ENCODE measurements at regions not wholly inside any gene's neighbourhood (a gene's known extent, or its start where the extent isn't known, plus 50 kb on each side); places are given as distances from the start of the nearest gene placed in this dataset.

DNA sequence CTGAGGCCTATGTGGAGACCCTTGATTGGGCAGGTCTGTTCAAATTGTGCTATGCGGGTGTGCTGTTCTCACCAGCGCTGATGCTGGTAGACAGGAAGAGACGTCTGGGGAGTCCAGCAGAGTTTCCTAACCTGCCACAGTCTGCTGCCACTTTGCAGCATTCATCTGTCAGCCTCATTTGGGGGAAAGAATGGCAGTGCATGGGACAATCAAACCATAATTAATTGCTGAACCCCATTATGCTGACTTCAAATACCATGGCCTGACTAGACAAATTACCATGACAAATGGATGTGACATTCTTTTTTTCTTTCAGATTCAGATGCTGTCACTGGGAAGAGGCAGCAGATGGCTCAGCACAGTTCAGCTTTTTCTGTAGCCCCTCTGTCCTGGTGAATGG lies 171.4 kb upstream of the SYNDIG1 start:
- H3K27me3 ChIP-seq (ENCODE audit: control insufficient read depth in 1 of 2, insufficient read depth in 2 of 2, low read length in 2 of 2): no peaks in the 10 kb centered on the region
- no peak overlapping the region for H3K4me3 ChIP-seq (ENCODE audit: low read depth in 1 of 2, low read length in 2 of 2)
- no peaks in the 10 kb centered on the region for H3K36me3 ChIP-seq (ENCODE audit: control insufficient read depth in 2 of 2, insufficient read depth in 2 of 2, low read length in 1 of 2)
- no peak overlapping the region for H3K27ac ChIP-seq (ENCODE audit: low read depth in 2 of 2, low read length in 1 of 2)
- H3K9me3 ChIP-seq (ENCODE audit: control insufficient read depth in 2 of 2, insufficient read depth in 1 of 2, low read depth in 1 of 2, low read length in 1 of 2): no peaks in the 10 kb centered on the region
- 72 to 83% methylated on average over 3 of the region's 3 CpGs for WGBS, 2 donors
- no peaks in the 10 kb centered on the region for H3K4me1 ChIP-seq (ENCODE audit: control insufficient read depth in 2 of 2, insufficient read depth in 2 of 2, low read length in 1 of 2)

DNA sequence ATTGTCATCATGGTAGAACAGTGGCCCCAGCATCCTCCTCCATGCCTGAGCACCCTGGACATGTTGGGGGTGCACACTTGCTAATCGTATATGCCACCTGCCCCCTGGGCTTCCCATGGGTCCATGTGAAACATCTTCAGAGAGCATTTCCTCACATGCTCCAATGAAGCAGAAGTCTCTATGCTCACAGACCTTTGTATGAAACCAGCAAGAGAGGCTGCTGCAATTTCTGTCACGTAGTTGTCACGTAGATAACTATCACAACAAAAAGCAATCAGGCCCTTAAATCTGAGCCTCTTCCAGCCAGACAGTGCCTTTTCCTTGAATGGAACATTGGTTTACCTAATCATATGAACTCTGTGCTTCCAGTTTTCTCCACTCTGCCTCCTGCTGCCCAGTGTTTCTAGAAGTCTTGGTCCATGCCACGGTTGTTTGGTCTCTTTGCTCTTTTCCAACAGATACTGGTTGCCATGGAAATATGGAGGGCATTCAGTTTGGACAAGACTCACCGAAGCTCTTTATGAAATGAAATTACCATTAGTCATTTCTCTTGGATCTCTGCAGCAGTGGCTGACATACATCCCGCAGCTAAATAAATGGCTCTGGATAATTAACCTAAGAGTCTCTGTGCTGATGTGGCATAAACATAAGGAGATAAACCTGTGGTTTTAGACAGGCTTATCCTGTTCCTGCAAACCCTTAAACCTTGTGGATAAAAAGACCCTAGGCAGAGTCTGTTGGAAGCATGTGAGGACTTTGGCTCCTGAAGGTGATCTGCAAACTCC lies 172.8 kb upstream of the SYNDIG1 start:
- Histone ChIP-seq H3K9me3 (ENCODE audit: control insufficient read depth in 2 of 2, insufficient read depth in 1 of 2, low read depth in 1 of 2, low read length in 1 of 2) (no peaks in the 10 kb centered on the region), H3K27ac (ENCODE audit: low read depth in 2 of 2, low read length in 1 of 2) (no peak overlapping the region), H3K4me3 (ENCODE audit: low read depth in 1 of 2, low read length in 2 of 2) (no peak overlapping the region), H3K27me3 (ENCODE audit: control insufficient read depth in 1 of 2, insufficient read depth in 2 of 2, low read length in 2 of 2) (no peaks in the 10 kb centered on the region), H3K4me1 (ENCODE audit: control insufficient read depth in 2 of 2, insufficient read depth in 2 of 2, low read length in 1 of 2) (no peaks in the 10 kb centered on the region), H3K36me3 (ENCODE audit: control insufficient read depth in 2 of 2, insufficient read depth in 2 of 2, low read length in 1 of 2) (no peaks in the 10 kb centered on the region)
- WGBS, 2 donors: 54 to 57% methylated on average over 6 of the region's 6 CpGs

- Histone ChIP-seq H3K27ac (ENCODE audit: low read depth in 2 of 2, low read length in 1 of 2) (no peak overlapping the region), H3K27me3 (ENCODE audit: control insufficient read depth in 1 of 2, insufficient read depth in 2 of 2, low read length in 2 of 2) (no peaks in the 10 kb centered on the region), H3K9me3 (ENCODE audit: control insufficient read depth in 2 of 2, insufficient read depth in 1 of 2, low read depth in 1 of 2, low read length in 1 of 2) (no peaks in the 10 kb centered on the region), H3K4me1 (ENCODE audit: control insufficient read depth in 2 of 2, insufficient read depth in 2 of 2, low read length in 1 of 2) (no peaks in the 10 kb centered on the region), H3K36me3 (ENCODE audit: control insufficient read depth in 2 of 2, insufficient read depth in 2 of 2, low read length in 1 of 2) (no peaks in the 10 kb centered on the region), H3K4me3 (ENCODE audit: low read depth in 1 of 2, low read length in 2 of 2) (no peak overlapping the region)
- WGBS, 2 donors: 86 to 91% methylated on average over 3 of the region's 3 CpGs
Measured at GRCh38 chr20:24291014-24291413, 178.4 kb upstream of the SYNDIG1 start.

GRCh38 chr20:24289737-24290481 lies 179.5 kb upstream of the SYNDIG1 start:
- no peak overlapping the region for H3K4me3 ChIP-seq (ENCODE audit: low read depth in 1 of 2, low read length in 2 of 2)
- no peaks in the 10 kb centered on the region for H3K36me3 ChIP-seq (ENCODE audit: control insufficient read depth in 2 of 2, insufficient read depth in 2 of 2, low read length in 1 of 2)
- no peaks in the 10 kb centered on the region for H3K9me3 ChIP-seq (ENCODE audit: control insufficient read depth in 2 of 2, insufficient read depth in 1 of 2, low read depth in 1 of 2, low read length in 1 of 2)
- no peak overlapping the region for H3K27ac ChIP-seq (ENCODE audit: low read depth in 2 of 2, low read length in 1 of 2)
- WGBS, 2 donors: 45 to 49% methylated on average over 7 of the region's 7 CpGs
- H3K4me1 ChIP-seq (ENCODE audit: control insufficient read depth in 2 of 2, insufficient read depth in 2 of 2, low read length in 1 of 2): no peaks in the 10 kb centered on the region
- H3K27me3 ChIP-seq (ENCODE audit: control insufficient read depth in 1 of 2, insufficient read depth in 2 of 2, low read length in 2 of 2): no peaks in the 10 kb centered on the region

DNA sequence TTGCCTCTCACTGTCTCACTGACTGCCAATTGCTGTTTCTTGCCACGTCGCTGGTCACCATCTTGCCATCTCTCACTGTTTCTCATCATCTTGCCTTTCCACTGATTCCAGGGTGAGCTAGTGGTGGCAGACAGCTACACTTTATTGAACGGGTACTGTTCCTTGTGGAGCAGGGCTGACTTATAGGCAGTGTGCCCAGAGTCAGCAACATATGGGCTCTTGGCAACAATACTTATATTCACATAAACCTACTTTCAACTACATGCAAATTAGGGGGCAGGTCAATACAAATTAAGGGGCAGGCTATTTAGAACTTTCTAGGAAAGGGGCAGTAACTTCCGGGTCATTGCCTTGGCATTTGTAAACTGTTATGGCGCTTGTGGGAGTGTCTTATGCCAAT lies 186.2 kb upstream of the SYNDIG1 start:
- H3K4me3 ChIP-seq (ENCODE audit: low read depth in 1 of 2, low read length in 2 of 2): no peak overlapping the region
- no peaks in the 10 kb centered on the region for H3K9me3 ChIP-seq (ENCODE audit: control insufficient read depth in 2 of 2, insufficient read depth in 1 of 2, low read depth in 1 of 2, low read length in 1 of 2)
- H3K36me3 ChIP-seq (ENCODE audit: control insufficient read depth in 2 of 2, insufficient read depth in 2 of 2, low read length in 1 of 2): no peaks in the 10 kb centered on the region
- H3K4me1 ChIP-seq (ENCODE audit: control insufficient read depth in 2 of 2, insufficient read depth in 2 of 2, low read length in 1 of 2): no peaks in the 10 kb centered on the region
- no peaks in the 10 kb centered on the region for H3K27me3 ChIP-seq (ENCODE audit: control insufficient read depth in 1 of 2, insufficient read depth in 2 of 2, low read length in 2 of 2)
- no peak overlapping the region for H3K27ac ChIP-seq (ENCODE audit: low read depth in 2 of 2, low read length in 1 of 2)
- 81 to 90% methylated on average over 5 of the region's 5 CpGs for WGBS, 2 donors

GRCh38 chr20:24277196-24277595 lies 192.2 kb upstream of the SYNDIG1 start:
- 80 to 84% methylated on average over 9 of the region's 9 CpGs for WGBS, 2 donors
- H3K4me3 ChIP-seq (ENCODE audit: low read depth in 1 of 2, low read length in 2 of 2): no peak overlapping the region
- H3K9me3 ChIP-seq (ENCODE audit: control insufficient read depth in 2 of 2, insufficient read depth in 1 of 2, low read depth in 1 of 2, low read length in 1 of 2): no peaks in the 10 kb centered on the region
- H3K27me3 ChIP-seq (ENCODE audit: control insufficient read depth in 1 of 2, insufficient read depth in 2 of 2, low read length in 2 of 2): no peaks in the 10 kb centered on the region
- no peak overlapping the region for H3K27ac ChIP-seq (ENCODE audit: low read depth in 2 of 2, low read length in 1 of 2)
- H3K36me3 ChIP-seq (ENCODE audit: control insufficient read depth in 2 of 2, insufficient read depth in 2 of 2, low read length in 1 of 2): no peaks in the 10 kb centered on the region
- no peaks in the 10 kb centered on the region for H3K4me1 ChIP-seq (ENCODE audit: control insufficient read depth in 2 of 2, insufficient read depth in 2 of 2, low read length in 1 of 2)

DNA sequence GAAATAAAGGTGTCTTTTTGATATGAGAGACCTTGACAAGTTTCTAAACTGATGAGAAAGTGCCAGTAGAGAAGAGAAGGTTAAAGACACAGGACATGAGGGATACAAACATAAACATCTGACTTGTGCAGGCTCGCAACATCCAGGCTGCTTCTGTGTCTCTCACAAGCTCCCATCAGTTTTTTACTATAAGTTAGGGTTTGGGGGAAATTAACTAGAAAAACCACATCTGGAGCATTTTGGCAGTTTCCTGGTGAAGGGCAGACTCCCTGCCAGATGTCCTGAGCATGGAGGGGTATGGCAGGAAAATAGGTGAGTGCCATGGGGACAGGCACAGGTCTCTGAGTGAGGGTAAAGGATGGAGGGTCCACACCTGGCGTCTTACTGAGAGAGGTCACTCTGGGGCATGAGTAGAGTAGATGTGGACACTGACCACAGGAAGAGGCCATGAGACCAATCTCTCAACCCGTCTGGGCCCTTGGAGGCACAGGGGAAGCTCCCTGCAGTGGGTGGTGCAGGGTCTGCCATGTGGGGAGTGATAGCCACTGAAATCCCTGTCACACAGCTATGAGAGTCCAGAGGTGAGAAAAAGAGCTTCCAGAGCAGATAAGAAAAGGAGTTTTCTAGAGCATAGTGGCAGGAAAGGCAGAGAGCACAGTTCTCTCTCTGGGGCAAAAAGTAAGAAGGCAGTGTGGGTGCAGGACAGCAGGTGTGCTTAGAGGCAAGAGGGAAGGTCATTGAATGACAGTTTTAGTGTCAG lies 193.3 kb upstream of the SYNDIG1 start:
- Histone ChIP-seq H3K9me3 (ENCODE audit: control insufficient read depth in 2 of 2, insufficient read depth in 1 of 2, low read depth in 1 of 2, low read length in 1 of 2) (no peaks in the 10 kb centered on the region), H3K4me1 (ENCODE audit: control insufficient read depth in 2 of 2, insufficient read depth in 2 of 2, low read length in 1 of 2) (no peaks in the 10 kb centered on the region), H3K36me3 (ENCODE audit: control insufficient read depth in 2 of 2, insufficient read depth in 2 of 2, low read length in 1 of 2) (no peaks in the 10 kb centered on the region), H3K27ac (ENCODE audit: low read depth in 2 of 2, low read length in 1 of 2) (no peak overlapping the region), H3K4me3 (ENCODE audit: low read depth in 1 of 2, low read length in 2 of 2) (no peak overlapping the region), H3K27me3 (ENCODE audit: control insufficient read depth in 1 of 2, insufficient read depth in 2 of 2, low read length in 2 of 2) (no peaks in the 10 kb centered on the region)
- WGBS, 2 donors: 53 to 54% methylated on average over 3 of the region's 3 CpGs

DNA sequence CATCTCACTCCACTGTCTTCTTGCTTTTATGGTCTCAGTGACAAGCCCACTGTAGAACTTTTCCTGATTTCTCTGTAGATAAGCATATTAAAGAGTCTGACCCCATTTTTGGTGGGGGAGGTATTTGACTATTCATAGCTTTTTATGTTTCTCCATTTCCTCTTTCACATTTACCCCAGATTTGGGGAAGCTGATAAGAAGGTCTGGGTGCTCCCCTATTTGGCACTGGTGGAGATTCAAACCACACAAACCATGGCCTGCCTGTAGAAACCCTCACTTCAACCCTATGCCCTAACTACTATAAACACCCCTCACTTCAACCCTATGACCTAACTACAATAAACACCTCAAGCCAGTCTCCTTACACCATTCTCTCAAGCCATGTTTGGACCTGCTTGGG lies 196.2 kb upstream of the SYNDIG1 start:
- no peaks in the 10 kb centered on the region for H3K27me3 ChIP-seq (ENCODE audit: control insufficient read depth in 1 of 2, insufficient read depth in 2 of 2, low read length in 2 of 2)
- H3K36me3 ChIP-seq (ENCODE audit: control insufficient read depth in 2 of 2, insufficient read depth in 2 of 2, low read length in 1 of 2): no peaks in the 10 kb centered on the region
- no peaks in the 10 kb centered on the region for H3K9me3 ChIP-seq (ENCODE audit: control insufficient read depth in 2 of 2, insufficient read depth in 1 of 2, low read depth in 1 of 2, low read length in 1 of 2)

GRCh38 chr20:24261351-24261750 lies 208.1 kb upstream of the SYNDIG1 start:
- 56 to 57% methylated on average over 3 of the region's 3 CpGs for WGBS, 2 donors
- no peak overlapping the region for H3K27ac ChIP-seq (ENCODE audit: low read depth in 2 of 2, low read length in 1 of 2)
- H3K4me1 ChIP-seq (ENCODE audit: control insufficient read depth in 2 of 2, insufficient read depth in 2 of 2, low read length in 1 of 2): no peaks in the 10 kb centered on the region
- H3K4me3 ChIP-seq (ENCODE audit: low read depth in 1 of 2, low read length in 2 of 2): no peak overlapping the region
- H3K27me3 ChIP-seq (ENCODE audit: control insufficient read depth in 1 of 2, insufficient read depth in 2 of 2, low read length in 2 of 2): no peaks in the 10 kb centered on the region
- no peaks in the 10 kb centered on the region for H3K36me3 ChIP-seq (ENCODE audit: control insufficient read depth in 2 of 2, insufficient read depth in 2 of 2, low read length in 1 of 2)
- H3K9me3 ChIP-seq (ENCODE audit: control insufficient read depth in 2 of 2, insufficient read depth in 1 of 2, low read depth in 1 of 2, low read length in 1 of 2): no peaks in the 10 kb centered on the region

More for the DNA sequence above, 196.2 kb upstream of the SYNDIG1 start:
- H3K27ac ChIP-seq (ENCODE audit: low read depth in 2 of 2, low read length in 1 of 2): no peak overlapping the region
- H3K4me3 ChIP-seq (ENCODE audit: low read depth in 1 of 2, low read length in 2 of 2): no peak overlapping the region
- H3K4me1 ChIP-seq (ENCODE audit: control insufficient read depth in 2 of 2, insufficient read depth in 2 of 2, low read length in 1 of 2): no peaks in the 10 kb centered on the region
